Mucosa of gallbladder (tissue), 1 donor: ENCODE measurements at regions not wholly inside any gene's neighbourhood (a gene's known extent, or its start where the extent isn't known, plus 50 kb on each side); places are given as distances from the start of the nearest gene placed in this dataset.

ENCODE experiments used
- DNase-seq: peaks from one replicate; pipeline ENCODE4 v3.0.0-alpha.2; 2020; ENCODE audit warnings: low spot score
- donor health status: DM: no; HTN: no; CAD: no.

DNA sequence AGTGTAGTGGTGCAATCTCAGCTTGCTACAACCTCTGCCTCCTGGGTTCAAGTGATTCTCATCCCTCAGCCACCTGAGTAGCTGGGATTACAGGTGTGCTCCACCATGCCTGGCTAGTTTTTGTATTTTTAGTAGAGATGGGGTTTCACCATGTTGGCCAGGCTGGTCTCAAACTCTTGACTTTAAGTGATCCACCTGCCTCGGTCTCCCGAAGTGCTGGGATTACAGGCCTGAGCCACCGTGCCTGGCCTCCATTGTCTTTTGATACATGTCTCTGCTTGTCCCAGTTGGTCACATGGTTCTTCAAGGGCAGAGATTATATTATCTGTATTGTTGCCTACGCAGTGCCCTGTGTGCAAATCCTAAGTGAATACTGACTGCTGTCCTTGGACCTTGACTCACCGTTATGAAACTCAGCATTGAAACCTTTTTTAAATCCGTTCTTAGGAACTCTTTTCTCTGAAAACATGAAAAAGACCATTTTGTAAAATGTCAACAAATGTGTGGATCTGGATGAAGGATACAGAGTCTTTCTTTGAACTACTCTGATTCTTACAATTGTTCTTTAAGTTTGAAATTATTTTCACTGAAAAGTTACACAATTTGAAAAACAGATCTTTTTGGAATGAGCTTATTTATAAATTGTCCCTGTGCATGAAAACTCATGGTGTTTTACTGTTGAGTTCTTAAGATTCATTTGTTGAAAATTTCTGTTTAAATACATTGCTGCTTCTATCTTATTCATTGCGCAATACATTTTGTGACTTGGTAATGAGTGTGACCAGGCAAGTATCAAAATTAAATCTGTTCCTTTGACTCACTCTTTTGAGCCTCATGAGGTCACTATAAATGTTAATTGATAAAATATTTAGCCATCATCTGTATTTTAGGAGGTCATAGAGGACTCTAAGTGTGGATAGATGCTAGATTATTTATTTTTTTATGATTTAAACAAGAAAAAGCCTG lies 293.5 kb downstream of the UTRN start:
- DNase-seq, result no peak

DNA sequence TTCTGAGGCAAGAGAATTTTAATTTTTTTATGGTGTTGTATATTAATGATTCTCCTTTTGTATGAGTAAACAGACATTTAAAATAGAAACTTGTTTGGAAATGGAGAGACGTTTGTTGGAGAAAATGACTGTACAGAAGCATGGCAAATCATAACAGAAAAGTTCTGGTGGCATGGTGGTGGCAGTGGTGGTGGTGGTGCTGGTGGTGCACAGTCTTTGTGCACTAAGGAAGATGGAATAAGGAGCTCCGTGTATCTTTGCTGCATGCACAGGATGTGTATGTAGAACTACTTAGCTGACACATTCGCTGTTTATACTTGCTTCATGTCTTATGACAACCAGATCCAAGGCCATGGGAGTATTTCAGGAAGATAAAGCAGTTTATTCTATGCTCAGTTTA lies 294.9 kb downstream of the UTRN start:
- no peak for DNase-seq

DNA sequence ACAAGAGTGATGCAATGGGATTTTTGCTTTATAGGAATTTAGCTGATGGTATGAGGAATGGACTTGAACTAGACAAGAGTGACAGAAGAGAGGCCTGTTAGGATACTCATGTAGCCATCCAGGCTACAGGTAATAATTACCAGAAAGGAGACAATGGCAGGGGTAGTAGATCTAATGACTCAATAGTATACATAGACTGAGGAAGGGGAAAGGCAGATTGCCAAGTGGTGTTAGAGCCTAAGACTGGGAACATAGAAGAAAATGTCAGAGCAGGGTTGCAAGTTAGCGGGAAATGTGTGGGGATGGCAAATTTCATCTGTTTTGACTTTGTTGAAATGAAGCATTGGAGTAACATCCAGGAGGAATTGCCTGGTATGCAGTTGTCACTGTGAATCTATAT lies 295.6 kb downstream of the UTRN start:
- DNase-seq, result no peak

DNA sequence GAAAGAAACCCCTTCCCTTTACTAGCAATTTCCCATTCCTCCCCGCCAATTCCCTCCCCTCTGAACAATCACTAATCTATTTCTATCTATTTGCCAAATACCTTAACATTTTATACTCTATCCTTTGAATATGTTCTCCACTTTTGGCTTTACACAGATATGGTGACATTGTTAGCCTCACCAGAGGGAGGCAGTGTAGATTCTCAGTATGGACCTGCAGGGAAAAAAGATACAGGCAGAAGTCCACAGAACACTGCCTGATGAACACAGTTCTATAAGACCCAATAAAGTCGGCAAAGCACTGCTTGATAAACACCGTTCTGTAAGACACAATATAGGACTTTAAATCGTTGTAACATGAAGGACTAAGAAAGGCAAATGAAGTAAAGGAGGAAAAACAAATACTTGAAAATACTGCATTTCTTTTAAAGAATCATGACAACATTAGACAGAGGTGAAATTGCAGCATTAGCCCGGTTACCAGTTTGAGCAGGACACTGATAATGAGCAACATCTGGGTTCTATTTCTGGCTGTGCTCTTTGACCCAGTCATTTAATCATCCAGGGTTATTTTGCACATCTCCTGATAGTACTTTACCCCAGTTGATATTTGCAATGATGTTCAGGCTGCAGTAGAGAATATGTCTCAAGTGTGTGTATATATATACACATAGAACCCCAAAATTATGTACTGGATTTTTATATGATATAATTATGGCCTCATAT lies 296.8 kb downstream of the UTRN start:
- peak; percentile 33 for DNase-seq

DNA sequence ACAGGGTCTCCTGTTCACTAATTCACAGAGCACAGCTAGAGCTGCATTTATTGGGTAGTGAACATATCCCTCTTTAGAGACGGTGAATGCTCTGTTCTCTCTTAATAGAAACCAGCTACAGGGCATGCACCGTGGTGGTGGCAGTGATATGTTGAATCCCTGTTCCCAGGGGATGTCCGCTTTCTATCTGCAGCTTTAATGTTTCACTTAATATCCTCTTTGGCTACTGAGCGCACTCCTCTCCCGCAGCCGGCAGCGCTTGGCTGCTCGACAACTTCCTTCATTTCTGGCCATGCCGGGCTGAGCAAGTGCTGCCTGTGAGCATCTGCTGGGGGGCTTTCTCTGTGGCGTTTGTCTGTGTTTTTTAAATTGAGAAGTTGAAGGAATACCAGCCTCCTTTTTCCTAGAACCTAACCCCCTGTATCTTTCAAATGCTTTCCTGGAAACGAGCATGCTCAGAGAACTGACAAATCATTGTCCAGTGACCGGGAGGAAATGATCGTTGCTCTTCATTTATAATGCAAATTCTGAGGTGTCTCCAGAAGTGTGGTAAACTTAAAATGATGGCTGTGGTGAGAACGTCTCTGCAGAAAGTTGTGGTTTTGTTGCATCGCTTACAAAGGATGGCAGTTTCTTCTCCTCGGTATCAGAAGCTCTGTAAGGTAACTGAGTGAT lies 297.9 kb downstream of the UTRN start:
- DNase-seq, result peak; percentile 19

DNA sequence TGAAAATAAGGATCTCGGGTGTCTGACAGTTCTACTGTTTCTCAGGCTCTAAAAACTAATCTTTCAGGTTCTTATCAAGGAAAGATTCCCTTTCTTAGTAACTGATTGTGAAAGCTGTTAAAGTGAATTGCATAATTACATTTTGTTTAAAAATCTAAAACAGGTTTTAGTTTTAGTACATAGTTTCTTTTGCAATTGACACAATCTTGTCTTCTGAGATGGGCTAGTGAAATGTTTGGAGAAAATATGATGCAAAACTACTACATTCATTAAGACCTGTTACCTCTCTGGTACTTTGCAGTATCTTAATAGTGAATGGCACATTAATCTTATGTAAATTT lies 298.4 kb downstream of the UTRN start:
- no peak for DNase-seq

DNA sequence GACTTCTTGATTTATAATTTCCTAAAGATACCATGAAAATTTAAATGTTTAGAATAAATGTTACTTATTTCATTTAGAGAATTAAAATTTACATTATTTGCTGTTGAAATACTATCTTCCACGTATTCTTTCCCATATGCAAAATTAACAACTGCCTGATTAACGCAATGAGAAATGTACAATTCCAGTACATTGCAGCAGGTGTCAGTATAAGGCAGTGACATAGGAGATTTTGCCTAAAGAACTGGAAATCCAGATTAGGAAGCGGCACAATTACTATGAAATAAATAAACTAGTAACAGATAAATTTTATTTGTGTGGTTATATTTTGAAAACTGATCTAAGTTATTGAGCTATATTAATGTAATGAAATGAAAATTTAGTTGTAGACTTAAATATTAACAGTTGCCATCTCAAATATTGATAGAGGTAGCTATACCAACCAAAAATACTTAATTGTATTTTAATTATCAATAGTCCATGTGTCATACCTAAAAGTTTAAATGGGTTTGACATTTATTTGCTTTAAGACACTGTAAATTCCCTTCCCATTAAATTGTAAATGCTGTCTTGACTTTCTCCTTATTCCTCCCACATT lies 300.2 kb downstream of the UTRN start:
- no peak for DNase-seq

DNA sequence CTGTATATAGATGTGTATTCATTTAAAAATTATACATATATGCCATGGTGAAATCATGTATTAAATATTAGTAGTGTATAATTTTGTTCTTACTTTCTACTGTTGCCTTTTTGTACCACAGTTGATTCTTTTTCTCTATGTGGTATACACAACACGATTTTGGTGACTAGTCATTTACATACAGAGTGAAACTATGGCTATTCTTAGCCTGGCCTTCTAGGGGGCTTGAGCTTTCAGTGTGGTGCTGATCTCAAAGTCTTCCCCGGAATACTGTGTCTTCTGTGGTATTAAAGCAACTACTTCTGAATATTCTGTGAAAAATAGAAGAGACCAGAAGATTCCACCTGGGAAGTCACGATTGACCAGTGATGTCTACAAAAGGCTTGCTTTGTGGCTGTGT lies 301.9 kb downstream of the UTRN start:
- no peak for DNase-seq

DNA sequence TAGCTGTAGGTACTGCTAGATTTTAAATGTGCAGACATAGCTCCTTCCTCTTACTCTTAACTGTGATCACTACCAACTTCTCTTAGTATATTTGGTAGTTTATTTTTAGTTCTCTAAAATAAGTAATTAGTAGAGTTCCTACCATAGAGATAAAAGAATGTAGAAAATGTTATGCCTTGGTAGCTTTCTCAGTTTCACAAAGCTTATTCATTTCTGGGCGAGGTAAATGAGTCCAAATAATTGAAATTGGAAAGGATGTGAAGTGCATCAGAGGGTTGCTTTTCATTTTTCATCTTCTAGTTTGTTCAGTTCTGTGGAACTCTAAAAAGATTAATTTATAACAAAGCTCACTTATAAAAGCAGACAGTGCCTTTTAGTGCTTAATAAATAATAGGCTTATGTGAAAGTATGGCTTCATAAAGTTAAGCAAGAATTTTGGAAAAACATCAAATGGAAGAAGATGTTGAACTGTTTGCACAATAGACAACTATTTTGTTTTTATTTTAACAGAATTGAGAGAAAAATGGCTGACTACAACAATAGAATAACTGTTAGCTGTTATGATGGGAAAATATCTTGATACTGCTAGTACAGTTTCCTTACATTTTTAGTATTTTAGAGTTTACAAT lies 303.7 kb downstream of the UTRN start:
- DNase-seq, result no peak

DNA sequence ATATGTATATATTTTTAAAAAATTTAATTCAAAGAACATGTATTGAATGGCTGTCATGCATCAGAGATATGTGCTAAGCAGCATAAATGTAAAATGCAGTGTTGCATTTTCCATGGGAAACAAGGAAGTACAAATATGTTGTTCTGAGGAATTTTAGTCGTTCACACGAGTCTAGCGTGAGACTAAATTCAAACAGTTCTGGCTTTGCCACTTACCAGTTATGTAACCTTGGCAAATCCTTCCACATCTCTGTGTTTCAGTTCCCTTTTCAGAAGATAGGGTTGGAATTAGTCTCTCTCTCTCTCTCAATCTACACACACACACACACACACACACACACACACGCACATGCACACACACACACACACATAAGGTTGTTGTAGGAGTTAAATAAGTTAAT lies 305.4 kb downstream of the UTRN start:
- no peak for DNase-seq

DNA sequence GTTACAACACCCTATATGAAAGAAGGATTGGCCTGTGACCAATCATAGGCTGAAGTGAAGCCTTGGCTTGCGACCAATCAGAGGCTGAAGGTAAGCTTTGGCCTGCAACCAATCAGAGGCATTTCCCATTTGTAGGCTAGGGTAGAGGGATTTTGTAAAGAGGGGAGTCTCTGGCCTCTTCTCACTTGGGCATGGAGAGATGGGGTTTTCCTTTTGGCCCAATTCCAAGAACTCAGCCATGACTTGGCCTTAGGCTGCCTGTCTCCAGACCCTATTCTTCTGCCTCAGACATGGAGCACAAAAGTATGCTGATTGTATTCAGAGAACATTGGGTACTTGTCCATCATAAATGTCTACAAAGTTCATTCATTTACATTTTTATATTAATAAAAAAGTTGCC lies 308.3 kb downstream of the UTRN start:
- DNase-seq, result no peak

DNA sequence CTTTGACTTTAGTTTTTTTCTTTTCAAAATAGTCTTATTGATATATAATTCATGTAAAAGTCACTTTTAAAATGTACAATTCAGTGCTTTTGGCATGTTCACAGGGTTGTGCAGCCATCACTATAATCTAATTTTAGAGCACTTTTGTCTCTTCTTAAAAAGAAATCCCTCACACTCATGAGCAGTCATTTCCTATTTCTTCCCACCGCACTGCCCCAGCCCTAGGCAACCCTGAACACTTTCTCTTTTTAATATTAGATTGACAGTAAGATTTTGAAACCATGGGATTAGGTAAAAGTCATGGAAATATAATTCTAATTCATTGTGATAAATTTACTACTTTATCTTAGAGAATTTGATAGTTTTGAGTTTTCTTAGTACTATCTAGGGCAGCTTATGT lies 309.4 kb downstream of the UTRN start:
- DNase-seq, result no peak

DNA sequence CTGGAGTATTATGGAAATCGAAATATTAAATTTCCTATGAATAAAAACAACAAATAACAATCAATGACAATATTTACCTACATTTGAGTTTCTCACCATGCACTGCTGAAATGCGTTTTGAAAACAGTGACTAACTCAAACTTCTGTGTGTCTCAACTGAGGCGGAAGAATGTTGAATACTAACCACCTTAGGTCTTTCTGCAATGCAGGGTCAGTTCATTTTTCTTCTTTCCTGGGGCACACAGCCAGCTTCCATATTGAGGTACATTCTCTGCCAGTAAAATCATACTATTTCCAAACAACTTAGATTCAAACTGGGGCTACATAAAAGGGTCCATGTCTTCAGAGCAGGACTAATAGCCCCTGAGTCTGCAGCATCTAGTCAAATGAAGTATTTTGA lies 310.1 kb downstream of the UTRN start:
- DNase-seq, result no peak

DNA sequence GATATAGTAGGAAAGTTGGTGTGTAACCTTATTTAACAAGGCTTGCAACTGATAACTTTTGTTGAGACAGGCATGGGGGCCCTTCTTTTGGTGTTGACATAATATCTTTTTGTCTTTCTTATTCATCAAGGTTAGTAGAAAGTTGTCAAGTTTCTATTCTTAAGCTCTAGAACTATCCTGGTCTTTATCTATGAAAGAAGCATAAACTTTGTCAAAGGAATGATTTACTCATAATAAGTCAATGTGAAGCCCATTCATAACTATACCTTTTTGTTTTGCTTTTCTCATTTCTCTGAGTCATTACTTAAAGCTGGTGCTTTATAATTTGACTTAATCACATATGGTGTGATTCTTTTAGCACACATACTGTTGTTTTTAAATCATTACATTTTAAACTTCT lies 312.4 kb downstream of the UTRN start:
- no peak for DNase-seq

DNA sequence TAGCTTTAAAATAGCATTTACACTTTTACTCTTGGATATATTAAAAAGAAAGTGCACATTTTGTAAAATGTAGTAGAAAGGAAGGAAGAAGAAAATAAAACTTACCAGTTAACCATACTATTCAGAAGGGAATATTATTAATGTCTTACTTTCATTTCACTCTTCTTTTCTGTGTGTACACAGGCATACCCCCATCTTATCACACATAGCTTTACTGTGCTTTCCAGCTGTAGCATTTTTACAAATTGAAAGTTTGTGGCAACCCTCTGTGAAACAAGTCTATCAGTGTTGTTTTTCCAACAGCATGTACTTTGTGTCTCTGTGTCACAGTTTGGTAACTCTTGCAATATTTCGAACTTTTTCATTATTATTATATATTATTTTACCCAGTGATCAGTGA lies 314.5 kb downstream of the UTRN start:
- no peak for DNase-seq

DNA sequence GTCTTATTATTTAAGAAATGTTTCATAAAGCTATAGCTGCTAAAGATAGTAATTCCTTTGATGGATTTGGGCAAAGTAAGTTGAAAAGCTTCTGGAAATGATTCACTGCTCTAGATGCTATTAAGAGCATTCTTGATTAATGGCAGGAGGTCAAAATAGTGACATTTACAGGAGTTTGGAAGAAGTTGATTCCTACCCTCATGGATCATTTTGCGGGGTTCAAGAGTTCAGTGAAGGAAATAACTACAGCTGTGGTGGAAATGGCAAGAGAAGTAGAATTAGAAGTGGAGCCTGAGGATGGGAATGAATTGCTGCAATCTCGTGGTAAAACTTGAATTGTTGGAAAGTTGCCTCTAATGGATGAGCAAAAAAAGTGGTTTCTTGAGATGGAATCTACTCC lies 316.1 kb downstream of the UTRN start:
- DNase-seq, result no peak

DNA sequence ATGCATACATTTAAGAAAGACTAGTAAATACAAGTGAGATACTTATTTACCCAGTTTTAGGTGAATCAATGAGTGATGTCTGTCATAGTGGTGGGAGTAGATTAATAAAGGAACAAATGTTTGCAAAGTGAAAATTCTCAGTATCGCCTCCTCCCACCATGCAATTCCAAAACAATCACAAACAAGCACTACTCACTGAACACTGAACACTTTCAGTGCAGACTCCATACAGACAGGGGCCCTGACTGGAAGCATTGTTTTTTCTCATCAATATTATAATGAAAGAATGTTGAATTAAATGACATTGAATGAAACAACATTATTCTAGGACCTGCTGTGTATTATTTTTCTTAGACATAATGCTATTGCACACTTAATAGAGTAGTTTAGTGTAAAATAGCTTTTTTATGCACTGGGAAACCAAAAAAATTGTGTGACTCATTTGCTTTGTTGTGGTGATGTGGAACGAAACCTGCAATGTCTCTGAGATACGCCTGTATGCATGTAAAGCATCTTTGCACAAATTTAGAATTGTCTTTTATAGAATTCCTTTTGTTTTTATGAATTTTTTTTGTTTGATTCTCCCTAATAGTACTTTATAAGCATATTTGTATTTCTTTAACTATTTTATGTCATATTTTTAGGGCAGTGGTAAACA lies 317.5 kb downstream of the UTRN start:
- no peak for DNase-seq

DNA sequence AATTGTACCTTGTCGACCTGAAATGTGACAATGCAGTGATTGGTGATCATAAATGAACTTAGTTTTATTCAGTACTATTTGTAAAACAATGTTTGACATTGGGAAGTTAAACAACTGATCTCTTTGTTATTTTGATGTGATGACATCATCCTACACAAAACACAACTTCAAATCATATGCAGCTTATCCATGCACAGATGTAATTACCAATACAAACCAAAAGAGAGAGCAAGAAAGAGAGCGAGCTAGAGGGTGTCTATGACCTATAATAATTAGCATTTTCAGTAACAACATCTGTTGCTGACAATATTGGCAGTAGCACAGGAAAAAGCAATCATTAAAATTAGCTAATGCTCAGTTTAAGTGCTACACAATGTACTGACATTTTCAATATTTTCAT lies 320.9 kb downstream of the UTRN start:
- DNase-seq, result no peak

DNA sequence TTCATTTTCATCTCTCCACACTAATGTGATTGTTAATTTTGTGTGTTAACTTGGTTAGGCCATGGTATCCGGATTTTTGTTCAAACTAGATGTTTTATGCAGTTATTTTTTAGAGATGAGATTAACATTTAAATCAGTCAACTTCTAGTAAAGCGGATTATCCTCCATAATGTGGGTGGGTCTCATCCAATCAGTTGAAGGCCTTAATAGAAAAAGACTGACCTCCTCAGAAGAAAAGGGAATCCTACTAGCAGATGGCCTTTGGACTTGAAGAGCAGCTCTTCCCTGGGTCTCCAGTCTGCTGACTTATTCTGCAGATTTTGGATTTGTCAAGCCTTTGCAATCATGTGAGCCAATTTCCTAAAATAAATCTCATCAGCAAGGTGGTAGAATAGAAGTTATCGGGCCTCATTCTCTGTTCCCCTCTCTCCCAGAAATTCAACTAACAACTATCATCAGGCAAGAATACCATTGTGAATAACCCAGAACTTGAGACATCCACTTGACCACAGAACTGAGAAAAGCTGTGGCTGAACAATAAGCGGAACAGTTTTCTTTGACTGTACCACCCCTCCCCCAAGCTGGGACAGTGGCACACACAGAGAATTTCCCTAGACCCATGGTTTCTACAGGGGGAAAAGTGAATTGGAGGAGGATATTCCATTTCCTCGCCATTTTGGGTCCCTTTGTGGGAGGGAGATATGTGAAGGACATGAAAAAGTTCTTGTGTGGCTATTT lies 323.0 kb downstream of the UTRN start:
- no peak for DNase-seq

DNA sequence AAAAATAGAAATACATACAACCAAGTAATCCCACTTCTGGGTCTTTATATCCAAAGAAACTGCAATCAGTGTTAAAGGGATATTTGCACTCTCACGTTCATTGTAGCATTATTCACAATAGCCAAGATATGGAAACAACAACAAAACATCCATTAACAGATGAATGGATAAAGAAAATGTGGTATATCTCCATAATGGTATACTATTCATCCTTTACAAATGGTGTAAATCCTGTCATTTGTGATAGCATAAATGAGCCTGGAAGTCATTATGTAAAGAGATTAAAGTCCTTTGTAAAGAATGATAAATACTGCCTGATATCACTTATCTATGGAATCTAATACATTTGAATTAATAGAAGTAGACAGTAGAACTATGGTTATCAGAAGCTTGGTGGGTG lies 327.7 kb downstream of the UTRN start:
- no peak for DNase-seq

DNA sequence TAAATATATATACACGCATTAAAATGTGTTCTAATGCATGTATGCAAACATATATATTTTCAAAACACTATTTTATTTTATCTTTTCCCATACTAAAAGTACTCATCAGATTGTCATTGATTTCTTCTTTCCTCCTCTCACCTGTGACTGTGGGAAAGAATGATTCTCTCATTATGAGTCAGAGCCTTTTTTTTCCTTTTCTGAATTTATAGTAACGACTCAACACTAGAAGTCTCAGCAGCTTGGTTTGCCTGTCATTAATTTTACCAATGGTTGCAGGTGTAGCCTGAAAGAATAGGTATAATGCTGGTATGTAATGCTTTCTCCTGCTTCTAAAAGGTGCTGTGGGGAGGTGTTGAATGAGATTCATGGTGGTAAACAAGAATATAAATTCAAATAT lies 328.7 kb downstream of the UTRN start:
- DNase-seq, result no peak
